AG04450 (cell line): ENCODE measurements at regions not wholly inside any gene's neighbourhood (a gene's known extent, or its start where the extent isn't known, plus 50 kb on each side); places are given as distances from the start of the nearest gene placed in this dataset.

Experiments
- CTCF ChIA-PET: fragments of 300-600, 350-600 bp; formaldehyde crosslinking; extraction: SDS; loops from one replicate; lab custom pipeline; 2022; ENCODE audit warnings: antibody characterized with exemption, inconsistent platforms; lab: Charles Lee
- POLR2A ChIA-PET: fragments of 350-600 bp; formaldehyde crosslinking; extraction: SDS; loops from one replicate; lab custom pipeline; 2021; ENCODE audit warnings: antibody characterized with exemption, inconsistent platforms; lab: Yijun Ruan, JAX
- DNase-seq: peaks from one replicate; pipeline ENCODE4 v3.0.0-alpha.2; 2011; ENCODE audit warnings: low read depth, low spot score
- H3K27ac ChIP-seq: one replicate; pipeline ENCODE4 v1.5.1; 2012; ENCODE audit warnings: low read depth, low read length, control low read depth
- H3K27me3 ChIP-seq: one replicate; pipeline ENCODE4 v1.6.0; 2012; ENCODE audit warnings: low read length; ENCODE audit not compliant: control insufficient read depth, insufficient read depth
- H3K4me3 ChIP-seq: 2 replicates; pipeline ENCODE4 v1.5.1; 2011; ENCODE audit warnings: mild to moderate bottlenecking, low read depth, low read length, control low read depth
- H3K9me3 ChIP-seq: 2 replicates; pipeline ENCODE4 v1.5.1; 2012; ENCODE audit warnings: low read length; ENCODE audit not compliant: control insufficient read depth, insufficient read depth
- TF ChIP-seq, protein P1 (sequence below): IDR thresholded peaks from 2 replicates; pipeline ENCODE4 v1.5.1; 2011; ENCODE audit warnings: low read depth, low read length, control low read depth, inconsistent platforms

- CTCF ChIA-PET, result no interaction called here
- POLR2A ChIA-PET, result no interaction called here
Observed at GRCh38 chr2:187157046-187157445, 291.0 kb downstream of the CALCRL start.

DNA sequence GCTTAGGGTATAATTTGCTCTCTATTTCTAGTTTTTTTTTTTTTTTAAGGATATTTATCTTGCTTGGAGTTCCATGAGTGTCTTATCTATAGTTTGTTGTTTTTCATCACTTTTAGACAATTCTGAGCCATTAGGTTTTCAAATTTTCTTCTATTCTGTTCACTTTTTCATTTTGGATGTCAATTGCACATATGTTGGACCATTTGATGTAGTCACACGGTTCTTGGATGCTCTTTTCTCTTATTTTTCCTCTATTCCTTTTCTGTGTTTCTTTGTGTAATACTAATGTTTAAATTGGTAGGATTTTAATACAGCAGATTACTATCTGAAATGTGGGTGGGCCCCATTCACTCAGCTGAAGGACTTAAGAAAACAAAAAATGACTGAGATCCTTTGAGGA lies 292.6 kb downstream of the CALCRL start:
- ChIA-PET CTCF (no interaction called here), POLR2A (no interaction called here)

More at GRCh38 chr2:187157046-187157445, 291.0 kb downstream of the CALCRL start:
- Histone ChIP-seq H3K27ac (no peak overlapping the region), H3K27me3 (no peaks in the 10 kb centered on the region), H3K4me3 (no peak overlapping the region), H3K9me3 (no peaks in the 10 kb centered on the region)
- TF ChIP-seq, protein P1, sequence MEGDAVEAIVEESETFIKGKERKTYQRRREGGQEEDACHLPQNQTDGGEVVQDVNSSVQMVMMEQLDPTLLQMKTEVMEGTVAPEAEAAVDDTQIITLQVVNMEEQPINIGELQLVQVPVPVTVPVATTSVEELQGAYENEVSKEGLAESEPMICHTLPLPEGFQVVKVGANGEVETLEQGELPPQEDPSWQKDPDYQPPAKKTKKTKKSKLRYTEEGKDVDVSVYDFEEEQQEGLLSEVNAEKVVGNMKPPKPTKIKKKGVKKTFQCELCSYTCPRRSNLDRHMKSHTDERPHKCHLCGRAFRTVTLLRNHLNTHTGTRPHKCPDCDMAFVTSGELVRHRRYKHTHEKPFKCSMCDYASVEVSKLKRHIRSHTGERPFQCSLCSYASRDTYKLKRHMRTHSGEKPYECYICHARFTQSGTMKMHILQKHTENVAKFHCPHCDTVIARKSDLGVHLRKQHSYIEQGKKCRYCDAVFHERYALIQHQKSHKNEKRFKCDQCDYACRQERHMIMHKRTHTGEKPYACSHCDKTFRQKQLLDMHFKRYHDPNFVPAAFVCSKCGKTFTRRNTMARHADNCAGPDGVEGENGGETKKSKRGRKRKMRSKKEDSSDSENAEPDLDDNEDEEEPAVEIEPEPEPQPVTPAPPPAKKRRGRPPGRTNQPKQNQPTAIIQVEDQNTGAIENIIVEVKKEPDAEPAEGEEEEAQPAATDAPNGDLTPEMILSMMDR, result no peak
- no peak for DNase-seq

GRCh38 chr2:187150670-187151069 lies 297.4 kb downstream of the CALCRL start:
- ChIA-PET POLR2A (no interaction called here), CTCF (interaction anchor here (0.6 kb wide), 1 partner anchor 101 kb away, joined by 6 read pairs; no protein-coding TSS in a partner anchor)
- DNase-seq, result no peak
- H3K4me3 ChIP-seq, result no peak overlapping the region
- no peaks in the 10 kb centered on the region for H3K9me3 ChIP-seq
- TF ChIP-seq, protein P1, result no peak
- H3K27ac ChIP-seq, result no peak overlapping the region
- no peaks in the 10 kb centered on the region for H3K27me3 ChIP-seq

More for the DNA sequence above, 292.6 kb downstream of the CALCRL start:
- no peak overlapping the region for H3K27ac ChIP-seq
- TF ChIP-seq, protein P1, result no peak
- H3K27me3 ChIP-seq, result no peaks in the 10 kb centered on the region
- no peak overlapping the region for H3K4me3 ChIP-seq
- no peak for DNase-seq
- no peaks in the 10 kb centered on the region for H3K9me3 ChIP-seq

DNA sequence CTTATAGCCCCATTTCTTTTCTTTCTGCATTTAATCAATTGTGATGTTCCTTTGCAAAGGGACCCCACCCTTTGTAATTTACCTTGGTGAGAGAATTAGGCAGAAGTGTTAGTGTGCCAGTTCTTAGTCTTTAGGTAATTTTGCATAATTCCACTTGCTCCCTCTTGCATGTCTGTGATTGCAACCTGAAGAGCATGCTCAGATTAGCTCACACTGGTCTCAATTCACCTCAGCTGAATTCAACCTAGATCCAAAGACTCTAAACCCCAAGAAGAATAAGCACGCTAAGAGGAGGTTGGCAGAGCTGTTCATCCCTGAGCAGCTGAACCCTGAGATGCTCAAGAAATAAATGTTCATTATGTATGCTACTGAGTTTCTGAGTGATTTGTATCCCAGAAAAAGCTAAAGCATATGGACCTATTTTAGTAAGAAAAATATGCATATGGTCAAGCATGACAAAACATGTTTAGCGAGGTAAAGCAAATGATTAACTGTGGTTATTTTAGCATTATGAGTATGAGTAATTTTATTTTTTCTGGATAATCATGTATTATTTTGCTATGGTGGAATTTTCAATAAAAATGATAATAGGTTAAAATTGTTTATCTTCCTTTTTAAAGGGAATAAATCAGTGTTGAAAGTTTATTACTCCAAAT lies 299.2 kb upstream of the ZSWIM2 start:
- no peak for DNase-seq
- Histone ChIP-seq H3K27me3 (no peaks in the 10 kb centered on the region), H3K9me3 (no peaks in the 10 kb centered on the region), H3K27ac (no peak overlapping the region), H3K4me3 (no peak overlapping the region)
- ChIA-PET POLR2A (no interaction called here), CTCF (no interaction called here)
- TF ChIP-seq, protein P1, result no peak

GRCh38 chr2:187143537-187143936 lies 294.6 kb upstream of the ZSWIM2 start:
- Histone ChIP-seq H3K27me3 (no peaks in the 10 kb centered on the region), H3K4me3 (no peak overlapping the region), H3K27ac (no peak overlapping the region), H3K9me3 (no peaks in the 10 kb centered on the region)
- TF ChIP-seq, protein P1, result no peak
- DNase-seq, result no peak
- POLR2A ChIA-PET, result interaction anchor here (0.6 kb wide), 1 partner anchor 253 kb away, joined by 4 read pairs; no protein-coding TSS in a partner anchor
- CTCF ChIA-PET, result no interaction called here
